Lower leg skin (tissue), 4 donors: ENCODE measurements at regions not wholly inside any gene's neighbourhood (a gene's known extent, or its start where the extent isn't known, plus 50 kb on each side); places are given as distances from the start of the nearest gene placed in this dataset.
"Not testable (repeated sequence)": the region's sequence is repeated elsewhere in the genome, so short reads cannot be mapped to it uniquely, and the experiment has no call there.

Source experiments
- DNase-seq, 2 donors: peaks; one replicate each; pipeline ENCODE4 v3.0.0-alpha.2; 2019; ENCODE audit warnings: low spot score in 2 of 2
- H3K4me3 ChIP-seq: fragments of 200-600 bp; sonication (generic); 2 replicates; pipeline ENCODE4 v1.5.1; 2017; ENCODE audit warnings: mild to moderate bottlenecking, low read depth; ENCODE audit not compliant: poor library complexity, severe bottlenecking
- CTCF ChIP-seq, 3 donors: fragments of 450-650 bp; IDR thresholded peaks; one replicate each; pipeline ENCODE4 v1.5.1; 2016; ENCODE audit warnings: antibody characterized with exemption in 3 of 3, mild to moderate bottlenecking in 3 of 3, moderate library complexity in 2 of 3
- POLR2A ChIP-seq, 2 donors: fragments of 450-650 bp; IDR thresholded peaks; one replicate each; pipeline ENCODE4 v1.6.1; 2016 to 2017; ENCODE audit warnings: antibody characterized with exemption in 2 of 2, mild to moderate bottlenecking in 1 of 2, moderate library complexity in 1 of 2
- WGBS, 2 donors: methylation state at CpG; one replicate each; pipeline ENCODE4 v1.1.5; 2018; 5-methylcytosine and 5-hydroxymethylcytosine counted together
- intact Hi-C: fragments of 100-400 bp; cut with DNase I; formaldehyde crosslinking; loops from one replicate; pipeline ENCODE4 v1.15.0; 2023; ENCODE audit warnings: low total_unique reads

GRCh38 chr7:115793958-115794702 is 236.4 kb downstream of the TFEC start:
- H3K4me3 ChIP-seq, result no peak overlapping the region
- 86 to 88% methylated on average over 7 of the region's 7 CpGs for WGBS, 2 donors
- TF ChIP-seq POLR2A (IDR thresholded peaks at IDR 0.05) (no peak), CTCF (IDR thresholded peaks at IDR 0.05) (no peak)
- intact Hi-C loops, result no loop called here
- no peak for DNase-seq

- H3K4me3 ChIP-seq, result no peak overlapping the region
- TF ChIP-seq CTCF (IDR thresholded peaks at IDR 0.05) (no peak), POLR2A (IDR thresholded peaks at IDR 0.05) (no peak)
- intact Hi-C loops, result no loop called here
- WGBS, 2 donors, result 90 to 92% methylated on average over 27 of the region's 27 CpGs
- no peak for DNase-seq
Measured at GRCh38 chr7:115789901-115790300, 240.7 kb downstream of the TFEC start.

- DNase-seq, H3K4me3 ChIP-seq, intact Hi-C loops: not testable (repeated sequence)
- 61 to 67% methylated on average over 3 of the region's 3 CpGs for WGBS, 2 donors
Measured at GRCh38 chr7:115789473-115789872, 241.1 kb downstream of the TFEC start.

- intact Hi-C loops, result no loop called here
- DNase-seq, result no peak
- H3K4me3 ChIP-seq, result no peak overlapping the region
- no peak for TF ChIP-seq CTCF (IDR thresholded peaks at IDR 0.05)
- no peak for TF ChIP-seq POLR2A (IDR thresholded peaks at IDR 0.05)
- WGBS, 2 donors, result 6 to 8% methylated on average over 1 of the region's 1 CpG
Measured at GRCh38 chr7:115782696-115783490, 247.7 kb downstream of the TFEC start.

- DNase-seq, result no peak
- TF ChIP-seq POLR2A (IDR thresholded peaks at IDR 0.05), result no peak
- TF ChIP-seq CTCF (IDR thresholded peaks at IDR 0.05), result no peak
- intact Hi-C loops, result no loop called here
- H3K4me3 ChIP-seq, result no peak overlapping the region
Measured at GRCh38 chr7:115779561-115779960, 251.0 kb downstream of the TFEC start.

- intact Hi-C loops, result no loop called here
- WGBS, 2 donors, result 53 to 63% methylated on average over 1 of the region's 1 CpG
- TF ChIP-seq CTCF (IDR thresholded peaks at IDR 0.05) (no peak), POLR2A (IDR thresholded peaks at IDR 0.05) (no peak)
- no peak overlapping the region for H3K4me3 ChIP-seq
- no peak for DNase-seq
Measured at GRCh38 chr7:115775981-115776380, 254.6 kb downstream of the TFEC start.
